Suppressor macrophage treated with lipopolysaccharide for 1 hour (primary cell): ENCODE measurements at regions not wholly inside any gene's neighbourhood (a gene's known extent, or its start where the extent isn't known, plus 50 kb on each side); places are given as distances from the start of the nearest gene placed in this dataset.
A peak's percentile ranks its signal among the peaks of the same experiment; 100 is the strongest.
"Not testable (repeated sequence)": the region's sequence is repeated elsewhere in the genome, so short reads cannot be mapped to it uniquely, and the experiment has no call there.

Experiments
- DNase-seq, 3 donors: peaks; one replicate each; pipeline ENCODE4 v3.0.0-alpha.2; 2020 to 2022

GRCh38 chr6:28809947-28810658, 113.7 kb downstream of the TRIM27 start:
- no peak for DNase-seq

DNA sequence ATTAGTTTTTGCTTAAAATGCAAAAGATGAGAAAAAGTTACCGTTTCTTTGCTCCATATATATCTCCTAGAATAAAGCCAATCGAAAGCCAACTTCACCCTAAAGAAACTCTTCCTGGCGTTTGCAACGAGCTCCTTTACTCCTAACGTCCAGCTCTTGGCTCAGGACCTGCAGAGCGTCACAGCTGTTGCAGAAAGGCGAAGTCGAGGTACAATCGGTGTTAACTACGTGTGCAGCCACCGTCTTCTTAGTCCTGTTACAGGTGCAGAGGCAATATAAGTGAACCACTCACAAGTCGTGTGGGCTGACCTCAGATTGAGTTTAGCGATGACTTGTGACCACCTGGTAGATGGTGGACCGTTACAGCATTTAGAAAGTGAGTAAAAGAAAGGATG, 113.1 kb downstream of the TRIM27 start:
- no peak for DNase-seq

DNA sequence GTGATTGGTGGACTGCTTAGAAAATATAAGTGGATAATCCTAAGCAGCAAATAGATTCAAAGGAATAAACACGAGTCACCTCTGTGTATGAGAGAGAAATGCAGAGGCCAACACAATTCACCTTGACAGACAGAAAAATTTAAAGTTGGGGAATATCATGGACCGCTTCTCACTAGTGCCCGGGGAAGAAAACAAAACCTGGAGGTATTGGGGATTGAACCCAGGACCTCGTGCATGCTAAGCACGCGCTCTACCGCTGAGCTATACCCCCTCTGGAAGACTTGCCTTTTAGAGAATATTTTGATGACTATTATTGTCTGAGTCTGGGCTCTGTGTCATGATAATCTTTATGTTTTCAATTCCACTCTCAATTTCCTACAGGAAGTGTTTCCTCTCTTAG, 111.9 kb downstream of the TRIM27 start:
- no peak for DNase-seq

- DNase-seq, result no peak
These were observed 110.8 kb downstream of the TRIM27 start for GRCh38 chr6:28812778-28813569.

DNA sequence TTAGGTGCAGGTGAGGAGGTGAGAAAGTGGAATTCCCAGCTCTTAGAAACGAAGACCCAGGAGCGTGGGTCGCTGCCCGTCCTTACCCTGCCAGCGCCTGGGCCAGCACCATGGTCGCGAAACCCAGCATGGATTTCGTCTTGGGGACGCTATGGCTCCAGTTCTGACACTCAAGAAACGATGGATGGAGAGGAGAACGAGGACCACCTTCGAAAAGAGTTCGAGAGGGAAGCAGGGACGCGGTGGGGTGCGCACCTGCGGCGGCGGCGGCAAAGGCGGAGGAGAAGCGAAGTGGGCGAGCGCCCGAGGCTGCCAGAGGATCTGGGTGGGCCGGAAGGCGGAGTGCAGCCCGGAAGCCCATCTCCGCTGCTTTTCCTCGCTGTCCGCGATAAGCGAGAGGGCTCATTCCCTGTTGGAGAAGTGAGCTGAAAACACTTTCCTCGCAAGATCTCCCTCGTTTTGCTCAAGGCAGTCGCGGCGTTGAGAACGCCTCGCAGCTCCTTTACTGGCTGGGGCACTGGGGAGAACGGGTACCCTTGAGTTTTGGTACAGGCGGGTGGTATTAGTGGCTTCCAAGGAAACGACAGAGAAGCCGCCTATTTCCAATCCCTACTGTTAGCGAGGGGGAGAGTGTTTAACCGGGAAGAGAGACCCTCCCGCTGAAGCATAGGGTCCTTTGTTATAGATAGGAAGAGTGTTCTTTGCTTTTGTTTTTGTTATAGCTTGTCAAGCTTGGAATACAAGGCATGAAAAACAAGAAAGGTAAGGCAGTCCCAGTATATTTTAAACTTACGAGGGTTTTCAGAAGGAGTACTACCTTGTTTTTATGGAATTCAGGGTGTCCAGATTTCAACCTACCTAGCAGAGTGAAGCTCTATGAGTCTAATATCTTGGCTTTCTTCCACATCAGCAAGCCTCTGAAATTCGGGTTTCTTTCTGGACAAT, 109.5 kb downstream of the TRIM27 start:
- no peak for DNase-seq

GRCh38 chr6:28816339-28816908, 107.4 kb downstream of the TRIM27 start:
- DNase-seq, result no peak

GRCh38 chr6:28816909-28817807, 106.6 kb downstream of the TRIM27 start:
- peak in 2 of 3 donors; percentile 27 to 34 for DNase-seq

GRCh38 chr6:28817808-28818145, 106.0 kb downstream of the TRIM27 start:
- no peak for DNase-seq

GRCh38 chr6:28824793-28825731, 98.7 kb downstream of the TRIM27 start:
- DNase-seq, result peak in 1 of 3 donors; percentile 16

DNA sequence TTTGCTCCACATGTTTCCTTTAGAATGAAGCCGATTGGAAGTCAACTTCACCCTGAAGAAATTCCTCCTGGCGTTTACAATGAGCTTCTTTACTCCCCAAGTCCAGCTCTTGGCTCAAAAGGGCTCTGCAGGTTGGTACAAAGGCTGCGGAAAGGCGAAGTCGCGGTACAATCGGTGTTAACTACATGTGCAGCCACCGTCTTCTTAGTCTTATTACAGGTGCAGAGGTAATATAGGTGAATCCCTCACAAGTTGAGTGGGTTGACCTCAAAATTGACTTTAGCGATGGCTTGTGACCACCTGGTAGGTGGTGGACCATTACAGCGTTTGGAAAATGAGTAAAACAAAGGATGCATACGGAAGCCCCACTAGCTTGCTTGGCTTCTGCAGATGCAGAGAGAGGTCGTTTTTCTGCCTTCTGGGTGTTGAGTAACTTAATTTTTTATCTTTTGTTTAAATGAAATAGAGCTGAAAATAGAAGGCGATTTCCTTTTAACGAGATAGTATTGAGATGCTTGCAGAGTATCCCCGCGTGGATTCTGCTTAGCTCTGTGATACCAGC, 98.0 kb downstream of the TRIM27 start:
- DNase-seq, result no peak

- DNase-seq, result not testable (repeated sequence)
These were observed 92.1 kb downstream of the TRIM27 start for GRCh38 chr6:28831683-28832082.

GRCh38 chr6:28836703-28837102, 87.1 kb downstream of the TRIM27 start:
- not testable (repeated sequence) for DNase-seq

- DNase-seq, result peak; percentile 70 to 86 (median 80)
These were observed 85.5 kb downstream of the TRIM27 start for GRCh38 chr6:28838289-28838633.

DNA sequence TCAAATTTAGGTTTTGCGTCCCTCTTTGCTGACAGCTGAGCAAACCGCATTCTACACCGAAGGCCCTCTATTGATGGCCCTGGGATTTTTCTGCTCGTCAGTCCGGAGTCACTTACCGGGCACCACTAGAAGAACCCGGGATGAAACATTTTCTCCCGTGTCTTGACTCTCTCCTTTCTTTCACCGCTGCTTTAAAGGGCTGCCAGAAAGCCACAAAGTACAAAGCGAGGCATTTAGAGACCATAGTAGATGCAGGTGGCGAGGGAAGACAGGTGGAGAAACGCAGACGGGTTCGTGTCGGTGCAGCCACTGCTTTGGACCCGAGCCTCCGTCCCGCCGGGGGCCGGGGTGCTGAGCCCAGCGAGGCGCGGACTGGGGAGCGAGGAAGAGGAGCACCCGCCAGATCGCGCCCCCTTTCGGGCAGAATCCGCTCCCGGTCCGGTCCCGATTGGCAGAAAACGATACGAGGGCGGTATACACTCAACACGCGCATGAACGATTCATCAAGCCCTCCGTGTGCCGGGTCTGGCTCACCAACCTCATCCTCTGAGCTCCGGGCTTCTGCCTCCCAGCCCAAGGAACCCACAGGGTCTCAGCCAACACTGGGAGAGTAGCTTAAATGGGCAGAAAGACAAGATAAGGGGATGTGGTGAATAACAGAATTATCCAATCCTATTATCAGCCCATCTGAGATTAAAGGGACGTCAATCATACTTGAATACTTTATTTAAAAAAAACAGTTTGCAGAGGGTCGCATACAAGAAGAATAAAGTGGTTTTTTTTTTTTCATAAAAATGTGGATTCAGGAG, 84.9 kb downstream of the TRIM27 start:
- DNase-seq, result peak; percentile 85 to 93 (median 92)

DNA sequence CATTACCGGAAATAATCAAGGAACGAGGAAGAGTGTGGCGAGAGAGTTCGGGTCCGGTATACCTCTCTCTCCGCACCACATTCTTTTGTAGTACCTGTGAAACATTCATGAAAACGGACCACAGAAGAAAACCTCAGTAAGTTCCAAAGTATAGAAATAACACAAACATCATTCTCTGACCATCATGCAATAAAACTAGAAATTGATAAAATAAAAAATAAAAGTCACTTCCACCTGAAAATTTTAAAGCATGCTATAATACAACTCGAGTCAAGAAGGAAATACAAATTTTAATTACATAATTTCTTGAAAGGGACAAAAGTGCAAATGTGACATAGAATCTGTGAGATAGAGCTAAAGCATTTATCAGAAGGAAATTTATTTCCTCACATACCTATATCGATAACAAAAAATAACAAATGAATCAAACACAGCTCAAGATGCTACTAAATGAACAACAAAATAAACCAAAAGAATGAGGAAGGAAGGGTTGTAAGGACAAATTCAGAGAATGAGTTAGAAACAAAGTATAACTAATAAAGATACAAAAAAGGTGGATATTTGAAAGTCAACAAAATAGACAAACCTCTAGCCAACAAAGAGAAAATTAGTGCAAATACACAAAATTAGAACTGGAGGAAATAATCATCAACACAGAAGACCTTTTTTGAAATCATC, 84.2 kb downstream of the TRIM27 start:
- DNase-seq, result no peak

DNA sequence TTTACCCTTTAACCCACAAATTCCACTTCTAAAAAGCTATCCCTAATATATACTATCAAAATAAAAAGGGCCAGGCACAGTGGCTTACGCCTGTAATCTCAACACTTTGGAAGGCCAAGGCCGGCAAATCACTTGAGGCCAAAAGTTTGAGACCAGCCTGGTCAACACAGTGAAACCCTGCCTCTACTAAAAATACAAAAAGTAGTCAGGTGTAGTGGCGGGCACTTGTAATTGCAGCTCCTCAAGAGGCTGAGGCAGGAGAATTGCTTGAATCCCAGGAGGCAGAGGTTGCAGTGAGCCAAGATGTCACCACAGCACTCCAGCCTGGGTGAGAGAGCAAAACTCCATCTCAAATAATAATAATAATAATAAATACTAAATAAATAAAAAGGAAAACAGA, 82.5 kb downstream of the TRIM27 start:
- no peak for DNase-seq

DNA sequence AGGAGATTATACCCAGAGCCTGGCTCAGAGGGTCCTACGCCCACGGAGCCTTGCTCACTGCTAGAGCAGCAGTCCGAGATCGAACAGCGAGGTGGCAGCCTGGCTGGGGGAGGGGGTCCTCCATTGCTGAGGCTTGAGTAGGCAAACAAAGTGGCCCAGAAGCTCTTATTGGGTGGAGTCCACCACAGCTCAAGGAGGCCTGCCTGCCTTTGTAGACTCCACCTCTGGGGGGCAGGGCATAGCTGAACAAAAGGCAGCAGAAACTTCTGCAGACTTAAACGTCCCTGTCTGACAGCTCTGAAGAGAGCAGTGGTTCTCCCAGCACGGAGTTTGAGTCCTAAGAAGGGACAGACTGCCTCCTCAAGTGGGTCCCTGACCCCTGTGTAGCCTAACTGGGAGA, 75.0 kb downstream of the TRIM27 start:
- peak in 1 of 3 donors; percentile 13 for DNase-seq
